GM18519 (cell line): ENCODE measurements at regions not wholly inside any gene's neighbourhood (a gene's known extent, or its start where the extent isn't known, plus 50 kb on each side); places are given as distances from the start of the nearest gene placed in this dataset.

Experiments used
- ATAC-seq: cut with Tn5 transposase; IDR thresholded peaks from one replicate; pipeline ENCODE4 v1.9.1; 2021; ENCODE audit warnings: mild to moderate bottlenecking, moderate library complexity; ENCODE audit not compliant: unreplicated experiment, low FRiP score

DNA sequence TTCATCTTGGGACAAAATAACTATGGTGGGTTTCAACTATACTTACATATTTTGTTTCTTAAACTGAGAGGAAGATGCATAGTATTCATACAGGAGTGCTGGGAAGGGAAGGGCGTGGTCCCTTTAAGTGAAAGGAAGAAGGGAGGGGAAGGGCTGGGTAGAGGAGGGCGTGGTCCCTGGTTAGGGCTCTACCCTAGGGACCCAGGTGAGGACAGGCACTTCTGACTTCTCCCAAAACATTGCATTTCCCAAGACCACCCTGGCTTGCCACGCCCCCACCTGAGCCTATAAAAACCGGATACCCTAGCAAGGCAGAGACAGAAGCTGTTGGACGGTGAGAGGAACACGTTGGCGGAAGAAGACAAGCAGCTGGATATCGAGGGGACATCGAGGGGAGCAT lies 157.6 kb upstream of the PLXNA4 start:
- ATAC-seq, result no peak

DNA sequence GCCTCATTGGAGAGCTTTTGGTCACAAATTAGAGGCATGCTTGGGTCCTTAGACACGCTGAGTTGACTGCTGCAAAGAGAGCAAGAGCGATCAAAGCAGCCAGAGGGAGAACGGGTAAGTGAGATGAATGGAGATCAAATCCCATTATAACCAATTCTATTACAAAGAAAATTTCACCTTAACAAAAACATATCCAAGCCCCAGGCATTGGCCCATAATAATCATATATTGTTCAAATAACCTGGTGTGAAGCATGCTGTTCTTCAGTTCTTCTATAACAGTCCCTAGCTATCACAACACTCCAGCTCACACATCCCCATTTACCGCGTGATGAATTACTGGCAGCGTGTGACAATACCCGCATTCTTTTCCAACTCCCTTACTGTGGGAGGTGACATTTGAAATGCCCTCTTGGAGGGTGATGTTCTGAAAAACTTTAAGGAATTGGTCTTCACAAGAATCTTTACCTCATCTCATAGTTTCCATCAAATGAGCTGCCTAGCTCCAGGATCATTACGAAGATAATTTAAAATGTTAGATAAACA lies 156.1 kb upstream of the PLXNA4 start:
- no peak for ATAC-seq

DNA sequence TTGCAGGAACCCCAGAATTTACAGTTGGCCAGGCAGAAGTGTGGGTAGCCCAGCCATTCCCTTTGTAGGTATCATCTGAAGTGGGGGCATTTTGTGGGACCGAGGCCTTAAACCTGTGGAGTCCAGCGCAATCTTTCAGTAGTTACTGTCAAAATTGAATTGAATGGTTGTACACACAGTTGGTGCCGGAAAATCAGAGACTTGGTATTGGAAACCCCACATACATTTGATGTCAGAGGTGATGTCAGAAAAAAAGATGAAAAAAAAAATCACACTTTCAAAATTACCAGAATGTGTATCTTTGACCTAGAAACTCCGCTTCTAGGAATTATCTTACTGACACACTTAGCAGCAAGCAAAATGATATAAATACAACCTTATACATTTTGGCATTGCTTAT lies 153.8 kb upstream of the PLXNA4 start:
- ATAC-seq, result no peak

DNA sequence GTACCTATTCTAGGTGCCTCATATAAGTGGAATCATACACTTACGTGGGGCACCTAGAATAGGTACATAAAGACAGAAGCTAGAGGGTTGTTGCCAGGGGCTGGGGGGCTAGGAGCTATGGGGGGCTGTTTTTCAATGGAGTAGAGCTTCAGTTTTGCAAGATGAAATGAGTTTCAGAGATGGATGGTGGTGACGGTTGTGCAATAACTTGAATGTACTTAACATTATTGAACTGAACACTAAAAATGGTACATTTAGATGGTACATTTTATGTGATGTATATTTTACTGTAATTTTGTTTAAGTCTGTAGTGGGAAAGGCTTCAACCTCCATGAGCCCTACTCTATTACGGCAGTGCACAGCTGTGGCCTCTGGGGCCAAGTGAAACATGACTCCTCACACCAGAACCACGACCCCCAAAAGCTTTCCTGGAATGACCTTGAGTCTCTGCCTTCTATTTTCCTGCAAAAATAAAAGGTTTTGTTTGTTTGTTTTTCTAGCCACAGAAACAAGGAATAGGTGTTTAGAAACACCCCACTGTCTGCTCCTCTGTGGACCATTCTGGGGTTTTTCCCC lies 147.3 kb upstream of the PLXNA4 start:
- no peak for ATAC-seq

DNA sequence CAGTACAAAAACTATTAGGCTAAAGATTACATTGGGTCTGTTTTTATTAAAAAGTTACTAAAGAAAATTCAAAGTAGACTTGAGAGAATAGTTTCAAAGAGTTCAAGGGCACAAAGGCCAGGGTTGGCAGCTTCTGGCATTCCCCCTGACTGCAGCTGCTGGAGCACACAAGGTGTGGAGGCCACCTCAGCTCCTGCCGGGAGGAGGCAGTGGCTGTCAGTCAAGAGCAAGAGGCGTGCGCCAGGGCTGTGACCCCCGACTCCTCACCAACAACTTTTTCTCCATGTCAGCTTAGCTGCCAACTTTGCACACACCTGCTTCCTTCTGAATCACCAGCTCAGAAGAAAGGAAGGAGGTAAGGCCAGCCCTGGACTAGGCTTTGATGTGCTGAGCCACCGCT lies 144.6 kb upstream of the PLXNA4 start:
- no peak for ATAC-seq

DNA sequence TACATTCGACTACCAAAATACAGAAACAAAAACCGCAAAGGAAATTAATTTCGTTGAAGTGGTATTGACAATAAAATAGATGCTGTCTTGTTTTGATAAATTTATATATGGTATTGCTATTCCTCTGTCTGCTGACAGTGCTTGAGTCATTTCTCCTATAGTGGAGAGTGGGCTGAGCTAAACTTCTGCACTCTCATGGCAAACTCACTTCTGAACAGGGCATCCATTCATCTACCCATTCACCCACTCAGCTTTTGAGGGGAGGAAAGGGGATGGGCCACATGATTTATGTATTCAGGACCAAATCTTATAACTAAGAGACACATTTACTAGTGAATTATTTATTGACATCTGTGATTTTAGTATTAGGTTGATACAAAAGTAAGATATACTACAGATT lies 137.6 kb upstream of the PLXNA4 start:
- ATAC-seq, result no peak

DNA sequence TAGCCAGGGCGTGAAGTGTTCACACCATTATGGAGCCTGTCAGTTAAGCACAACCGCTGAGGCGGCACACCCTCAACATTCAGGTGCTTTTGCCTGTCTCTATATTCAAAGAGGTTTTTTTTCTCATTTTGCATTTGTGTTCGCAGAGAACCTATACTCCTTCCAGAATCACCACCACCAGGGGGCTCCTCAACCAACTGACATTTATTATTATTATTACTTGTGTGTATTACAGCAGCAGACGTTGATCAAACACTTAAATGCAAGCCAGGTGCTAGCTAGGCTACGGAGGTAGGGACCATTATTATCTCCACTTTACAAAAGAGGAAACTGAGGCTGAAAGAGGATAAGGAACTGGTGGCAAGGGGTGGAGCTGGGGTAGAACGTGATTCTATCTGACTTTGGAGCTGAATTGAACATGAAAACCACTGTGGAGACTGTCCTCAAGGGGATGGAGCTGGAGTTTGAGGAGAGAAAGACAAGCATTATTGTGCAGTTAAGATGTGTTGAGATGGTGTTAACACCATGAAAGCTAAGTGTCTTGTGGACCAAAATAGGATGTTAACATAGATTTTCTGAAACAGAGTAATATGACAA lies 133.8 kb upstream of the PLXNA4 start:
- no peak for ATAC-seq

DNA sequence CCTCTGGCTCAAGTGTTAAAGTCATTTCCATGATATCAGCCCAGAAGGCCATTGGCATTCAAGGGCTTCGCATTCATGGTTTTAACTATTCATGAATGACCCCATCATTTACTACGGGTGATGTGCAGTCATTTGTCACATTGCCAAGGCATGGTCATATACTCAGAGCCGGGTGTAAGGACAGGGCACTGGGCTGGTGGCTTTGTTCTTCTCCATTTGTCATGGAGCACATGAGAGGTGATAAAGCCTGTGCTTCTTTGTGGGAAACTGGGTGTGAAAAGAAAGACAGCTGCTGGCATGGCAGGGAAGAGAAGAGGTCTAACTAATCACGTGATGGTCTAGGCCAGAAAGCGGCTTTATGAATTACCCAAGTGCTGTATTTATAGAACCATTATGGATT lies 132.2 kb upstream of the PLXNA4 start:
- no peak for ATAC-seq

DNA sequence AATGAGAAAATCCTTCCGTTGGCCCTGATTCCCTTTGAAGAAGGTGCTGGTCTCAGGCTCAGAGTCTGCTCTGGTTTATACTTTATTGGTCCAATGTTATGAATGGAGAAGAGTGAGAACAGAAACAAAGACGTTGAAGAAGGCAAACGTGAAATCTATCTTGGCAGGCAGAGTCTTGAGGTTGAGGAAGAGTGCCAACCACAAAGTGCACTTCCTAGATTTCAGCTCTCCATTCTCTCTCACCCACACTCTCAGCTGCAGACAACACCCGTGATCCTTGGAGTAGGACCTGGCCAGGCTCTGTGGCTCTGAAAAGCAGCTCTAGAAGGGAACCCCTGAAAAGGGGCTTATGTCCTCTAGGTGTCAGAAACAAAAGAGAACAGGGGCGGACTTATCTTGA lies 128.9 kb upstream of the PLXNA4 start:
- ATAC-seq, result no peak

DNA sequence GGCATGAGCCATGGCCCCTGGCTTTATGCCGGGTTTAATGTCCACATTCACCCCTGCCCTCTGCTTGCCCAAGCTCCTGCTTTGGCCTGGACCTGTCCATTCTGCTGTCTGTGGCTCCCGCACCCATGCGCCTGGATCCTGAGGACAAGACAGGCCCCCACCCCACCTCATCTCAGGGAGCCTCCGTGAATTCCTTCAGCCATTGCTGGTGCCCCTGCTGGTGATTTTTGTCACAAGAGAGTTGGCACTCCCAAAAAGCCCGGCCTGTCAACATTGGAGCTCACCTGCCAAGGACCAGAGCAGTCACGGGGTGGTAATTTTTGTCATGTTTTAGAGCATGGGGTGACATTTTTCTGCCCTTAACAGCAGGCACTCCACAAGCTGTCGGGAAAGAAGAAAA lies 127.5 kb upstream of the PLXNA4 start:
- ATAC-seq, result no peak

DNA sequence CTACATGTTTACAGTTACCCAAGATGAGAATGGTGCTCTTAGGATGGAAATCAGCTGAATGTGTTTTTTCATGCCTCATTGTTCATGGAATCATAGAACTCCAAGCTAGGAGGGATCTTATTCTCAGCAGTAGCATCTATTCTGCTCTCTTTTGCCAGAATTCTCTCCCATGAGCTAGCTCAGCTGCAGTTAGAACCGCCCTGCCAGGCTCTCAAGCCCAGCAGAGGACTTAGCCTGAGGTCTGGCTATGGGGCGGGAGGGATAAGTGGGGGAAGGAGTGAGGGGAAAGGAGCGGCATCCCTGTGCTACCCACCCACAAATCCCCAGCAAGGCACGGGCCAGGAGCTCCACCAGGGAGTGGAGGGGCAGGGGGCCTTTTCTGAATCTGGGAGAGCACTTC lies 120.7 kb upstream of the PLXNA4 start:
- ATAC-seq, result no peak

DNA sequence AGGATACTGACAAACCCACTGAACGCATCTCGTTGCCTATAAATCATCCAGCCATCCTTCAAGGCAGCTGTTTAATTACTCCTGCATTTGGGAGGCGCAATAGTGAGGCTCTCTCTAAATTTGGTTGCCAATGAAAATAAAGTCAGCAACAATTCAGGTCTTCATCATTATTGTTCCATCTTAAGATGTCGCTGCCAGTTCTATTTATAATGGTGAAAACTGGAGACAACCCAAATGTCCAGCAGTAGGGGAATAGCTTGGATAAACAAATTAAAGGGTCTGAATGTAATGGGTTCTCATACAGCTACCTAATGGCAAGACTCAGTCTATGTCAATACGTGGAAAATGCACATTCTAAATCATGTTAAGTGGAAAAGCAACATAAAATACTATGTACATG lies 120.1 kb upstream of the PLXNA4 start:
- ATAC-seq, result no peak

DNA sequence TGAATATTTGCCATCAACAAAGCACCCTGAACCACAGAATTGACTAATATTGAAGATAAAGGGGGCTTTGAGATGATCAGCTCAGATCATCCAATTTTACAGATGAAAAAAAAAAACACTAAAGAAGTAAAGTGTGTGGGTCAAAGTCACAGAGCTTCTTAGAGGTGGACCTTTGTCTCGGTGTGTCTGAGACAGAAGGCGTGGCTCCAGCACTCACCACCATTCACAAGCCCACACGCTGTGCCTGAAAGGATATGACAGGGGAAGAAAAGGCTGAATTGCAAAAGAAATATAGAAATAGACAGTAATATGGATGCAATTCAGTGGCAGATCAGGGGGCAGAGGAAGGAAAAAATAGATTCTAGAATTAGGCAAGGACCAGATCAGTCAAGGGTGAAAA lies 114.9 kb upstream of the PLXNA4 start:
- ATAC-seq, result no peak

DNA sequence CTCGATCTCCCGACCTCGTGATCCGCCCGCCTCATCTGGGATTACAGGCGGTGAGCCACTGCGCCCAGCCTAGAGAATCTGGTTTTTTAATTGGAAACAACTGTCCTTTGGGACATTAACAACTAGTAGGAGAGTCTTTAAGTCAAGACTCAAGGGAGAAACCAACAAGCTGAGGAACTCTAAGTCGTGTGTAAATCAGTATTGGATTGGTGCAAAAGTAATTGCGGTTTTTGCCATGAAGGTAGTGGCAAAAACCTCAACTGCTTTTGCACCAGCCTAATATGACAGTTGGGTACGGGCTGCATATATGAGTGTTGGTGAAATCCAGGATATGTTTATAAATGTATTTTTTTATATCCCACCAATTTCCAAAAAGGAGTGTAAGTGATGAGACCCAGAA lies 113.9 kb upstream of the PLXNA4 start:
- ATAC-seq, result no peak

DNA sequence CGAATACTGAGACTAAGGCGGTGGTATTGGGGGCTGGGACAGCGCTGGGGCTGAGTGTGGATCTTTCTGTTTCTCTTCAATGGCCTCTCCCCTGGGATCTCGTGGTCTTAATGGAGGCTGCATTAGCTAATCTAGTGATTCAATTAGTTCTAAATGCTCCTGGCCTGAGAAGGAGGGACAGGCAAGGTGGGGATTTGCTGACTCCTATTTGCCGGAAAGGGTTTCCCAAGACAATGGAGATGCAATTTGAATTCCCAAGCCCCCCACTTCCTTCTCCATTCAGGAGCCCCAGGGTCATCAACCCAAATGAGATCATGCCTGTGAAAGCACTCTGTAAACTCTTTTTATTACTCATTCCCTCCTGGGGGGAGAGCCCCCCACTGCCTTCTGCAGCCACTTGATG lies 111.7 kb upstream of the PLXNA4 start:
- ATAC-seq, result no peak

DNA sequence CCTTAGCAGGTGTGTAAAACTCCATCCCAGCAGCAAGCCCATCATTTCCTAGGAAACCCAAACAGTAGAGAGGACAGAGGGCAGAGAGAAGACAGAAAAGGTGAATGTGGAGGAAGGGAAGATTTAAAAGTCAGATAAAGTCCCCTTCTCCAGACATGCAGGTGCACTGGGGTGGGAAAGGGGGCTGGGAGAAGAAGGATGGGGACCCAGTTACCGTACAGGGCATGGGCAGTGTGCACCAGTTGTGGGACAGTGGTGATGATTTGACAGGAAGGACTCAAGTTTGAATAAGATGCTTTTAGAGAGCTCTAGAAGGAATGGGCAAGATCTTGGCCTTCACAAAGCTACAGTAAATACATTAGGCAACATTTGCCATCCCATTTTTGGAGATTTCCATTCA lies 110.7 kb upstream of the PLXNA4 start:
- no peak for ATAC-seq

DNA sequence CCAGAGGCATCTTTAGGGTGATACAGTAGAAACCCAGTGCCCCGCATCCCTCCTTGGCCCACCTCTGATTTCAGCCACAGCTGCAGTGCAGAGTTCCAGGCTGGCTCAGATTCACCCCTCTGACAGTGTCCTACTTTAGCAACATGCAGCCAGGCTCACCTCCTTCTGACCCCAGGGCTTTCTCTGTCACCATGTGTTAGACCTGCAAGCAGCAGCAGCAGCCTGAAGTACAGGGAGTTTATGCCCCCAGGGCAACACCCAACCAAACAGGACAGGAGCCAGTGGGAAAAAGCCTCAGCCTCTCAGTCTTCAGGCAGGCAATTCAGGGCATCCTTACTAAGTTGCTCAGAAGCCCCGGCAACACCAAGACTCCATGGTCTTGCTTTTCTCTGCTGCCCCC lies 109.0 kb upstream of the PLXNA4 start:
- ATAC-seq, result no peak

DNA sequence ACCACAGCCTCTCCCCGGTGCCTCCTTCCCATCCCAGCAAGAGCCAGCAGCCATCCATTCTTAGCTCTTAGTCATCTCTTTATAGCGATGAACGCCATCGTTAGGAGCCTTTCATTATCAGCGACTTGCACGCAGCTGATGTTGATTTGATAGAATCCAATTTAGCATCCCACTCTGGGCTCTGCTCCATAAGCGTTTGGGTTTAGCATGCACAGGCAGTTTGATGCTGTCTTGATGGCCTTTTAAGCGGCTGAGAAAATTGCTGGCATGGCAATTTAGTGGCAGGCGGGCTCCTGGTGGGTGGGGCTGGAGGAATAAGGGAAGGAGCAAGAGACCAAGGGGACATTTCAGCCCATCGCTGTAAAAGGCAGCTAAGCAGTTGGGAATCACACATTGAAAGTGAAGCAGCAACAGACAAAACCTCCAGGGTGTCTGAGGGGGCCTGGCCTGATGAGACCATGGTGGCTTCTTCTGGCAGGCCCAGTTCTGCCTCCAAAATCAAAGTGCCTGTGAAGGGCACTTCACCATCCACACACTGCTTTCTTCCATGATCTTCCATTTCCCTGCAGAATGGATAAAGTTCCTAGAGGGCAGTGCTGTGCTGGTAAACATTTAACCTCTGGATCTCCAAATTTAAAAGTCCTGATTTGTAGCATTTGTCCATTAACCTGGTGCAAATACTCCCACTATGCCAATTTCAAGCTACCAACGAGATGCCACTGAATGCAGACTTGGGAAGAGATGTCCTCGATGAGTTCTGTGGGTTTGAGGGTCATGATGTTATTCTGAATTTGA lies 107.8 kb upstream of the PLXNA4 start:
- ATAC-seq, result no peak

DNA sequence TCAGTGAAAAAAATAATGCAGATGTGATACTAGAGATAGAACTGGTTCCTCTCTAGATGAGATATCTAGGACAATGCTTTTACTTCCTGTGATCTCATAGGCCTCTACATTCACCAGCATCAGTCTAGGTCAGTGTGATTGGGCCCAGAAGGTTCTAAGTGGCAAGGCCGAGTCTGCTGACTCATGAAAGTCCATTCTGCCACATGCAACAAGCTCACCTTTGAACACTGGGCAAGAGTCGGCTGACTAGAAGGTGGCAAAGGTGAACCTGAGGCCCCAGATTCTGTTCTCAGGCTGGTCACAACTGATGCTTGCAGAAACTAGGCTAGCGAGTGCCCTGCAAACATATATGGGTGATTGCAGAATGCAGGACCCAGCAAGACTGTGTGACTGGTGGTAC lies 105.7 kb upstream of the PLXNA4 start:
- no peak for ATAC-seq

DNA sequence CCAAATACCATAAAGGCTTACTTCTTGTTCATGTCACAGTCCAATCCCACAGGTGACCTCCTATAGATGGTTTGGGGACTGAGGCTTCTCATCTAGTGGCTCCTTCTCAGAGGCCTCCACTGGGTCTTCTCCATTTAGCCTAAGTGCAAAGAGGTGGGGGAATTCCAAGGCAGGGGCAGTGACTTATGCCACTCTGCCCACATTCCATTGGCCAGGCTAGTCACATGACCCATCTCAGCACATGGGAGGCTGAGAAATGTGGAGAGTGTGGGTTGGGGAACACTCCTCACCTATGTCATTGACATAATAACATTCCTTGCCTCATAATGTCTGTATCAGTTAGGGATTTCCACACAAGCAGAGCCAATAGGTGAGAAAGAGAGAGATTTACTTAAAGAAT lies 104.3 kb upstream of the PLXNA4 start:
- no peak for ATAC-seq

DNA sequence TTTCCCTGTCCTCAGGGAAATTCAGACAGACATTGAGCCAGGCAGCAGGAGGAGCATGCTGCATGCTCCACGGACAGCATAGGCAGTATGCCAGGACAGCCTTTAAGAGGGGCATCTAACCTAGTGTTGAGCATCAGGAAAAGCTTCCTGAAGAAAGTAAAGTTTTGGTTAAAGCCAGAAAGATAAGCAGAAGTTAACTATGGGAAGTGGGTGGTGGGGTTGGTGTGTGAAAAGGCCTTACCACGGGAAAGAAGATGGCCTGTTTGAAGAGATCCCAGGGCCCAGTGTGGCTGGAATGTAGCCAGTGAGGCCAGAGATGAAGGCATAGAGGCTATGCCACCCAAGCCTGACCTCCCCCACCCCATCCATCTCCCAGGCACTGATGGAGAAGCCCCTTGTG lies 102.4 kb upstream of the PLXNA4 start:
- ATAC-seq, result no peak

DNA sequence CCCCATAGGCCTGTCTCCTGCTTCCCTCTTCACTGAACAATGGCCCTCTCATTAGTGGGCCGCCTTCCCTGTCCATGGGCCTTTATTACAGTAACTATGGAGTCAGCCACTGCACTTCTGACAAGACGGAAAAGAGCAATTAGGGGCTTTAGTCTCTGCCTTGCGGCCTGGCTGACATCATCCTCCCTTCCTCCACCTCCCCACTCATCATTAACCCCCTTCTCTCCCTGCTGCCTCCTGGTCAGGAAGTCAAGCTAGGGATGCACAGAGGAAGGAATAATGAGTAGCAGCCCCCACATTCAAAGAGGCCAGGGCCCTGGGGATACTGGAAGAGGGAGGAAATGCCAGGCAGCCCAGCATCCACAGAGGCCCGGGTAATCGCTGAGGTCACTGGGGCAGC lies 101.6 kb upstream of the PLXNA4 start:
- ATAC-seq, result no peak
